Fibroblast of lung (primary cell): ENCODE measurements at regions not wholly inside any gene's neighbourhood (a gene's known extent, or its start where the extent isn't known, plus 50 kb on each side); places are given as distances from the start of the nearest gene placed in this dataset.

Source experiments
- DNase-seq, 2 donors: peaks; one replicate each; pipeline versions ENCODE4 v3.0.0 to v3.0.0-alpha.2; 2010; ENCODE audit warnings: low read depth in 2 of 2
- H2AFZ ChIP-seq: 2 replicates; pipeline ENCODE4 v1.5.1; 2012; ENCODE audit warnings: low read length, control low read depth, inconsistent platforms
- H3K27ac ChIP-seq: 2 replicates; pipeline ENCODE4 v1.5.1; 2011; ENCODE audit warnings: low read length, control low read depth; ENCODE audit not compliant: insufficient read depth
- H3K27me3 ChIP-seq: 2 replicates; pipeline ENCODE4 v1.5.1; 2011; ENCODE audit warnings: mild to moderate bottlenecking, low read length; ENCODE audit not compliant: control insufficient read depth, insufficient read depth
- H3K36me3 ChIP-seq: 2 replicates; pipeline ENCODE4 v1.5.1; 2011; ENCODE audit warnings: low read length; ENCODE audit not compliant: control insufficient read depth, insufficient read depth
- H3K4me1 ChIP-seq: 2 replicates; pipeline ENCODE4 v1.5.1; 2011; ENCODE audit warnings: low read length; ENCODE audit not compliant: control insufficient read depth, insufficient read depth; ENCODE audit errors: extremely low read depth
- H3K4me2 ChIP-seq: 2 replicates; pipeline ENCODE4 v1.5.1; 2011; ENCODE audit warnings: low read length, control low read depth; ENCODE audit not compliant: insufficient read depth; ENCODE audit errors: extremely low read depth
- H3K4me3 ChIP-seq, 4 experiments: fragments of 200-600 bp in 1 of 4; sonication (generic) in 1 of 4; replicated peaks in 1 of 4; 2 replicates each; pipeline ENCODE4 v1.5.1; 2011 to 2016; ENCODE audit warnings: low read length in 4 of 4, low read depth in 3 of 4, mild to moderate bottlenecking in 3 of 4, control low read depth in 2 of 4, inconsistent platforms in 1 of 4, mixed read lengths in 1 of 4; ENCODE audit not compliant: insufficient read depth in 1 of 4; ENCODE audit errors: control extremely low read depth in 1 of 4
- H3K79me2 ChIP-seq: 2 replicates; pipeline ENCODE4 v1.5.1; 2012; ENCODE audit warnings: mild to moderate bottlenecking, low read length, inconsistent platforms; ENCODE audit not compliant: control insufficient read depth, insufficient read depth
- H3K9ac ChIP-seq: 2 replicates; pipeline ENCODE4 v1.5.1; 2011; ENCODE audit warnings: mild to moderate bottlenecking, low read length, control low read depth; ENCODE audit not compliant: insufficient read depth
- H3K9me3 ChIP-seq: 2 replicates; pipeline ENCODE4 v1.5.1; 2012; ENCODE audit warnings: low read depth, low read length; ENCODE audit not compliant: control insufficient read depth, insufficient read depth
- H4K20me1 ChIP-seq: 2 replicates; pipeline ENCODE4 v1.5.1; 2011; ENCODE audit warnings: low read length; ENCODE audit not compliant: control insufficient read depth, insufficient read depth; ENCODE audit errors: extremely low read depth
- EZH2 ChIP-seq: IDR thresholded peaks from 2 replicates; pipeline ENCODE4 v1.5.1; 2012; ENCODE audit warnings: low read length, control low read depth, mild to moderate bottlenecking; ENCODE audit errors: missing control alignments
- TF ChIP-seq, protein P1 (sequence below), 2 donors: IDR thresholded peaks in 1 of 2; conservative IDR thresholded peaks in 1 of 2; 1 replicate in 1 of 2; 2 replicates in 1 of 2; pipeline ENCODE4 v1.5.1; 2011 to 2012; ENCODE audit warnings: low read length in 2 of 2, control low read depth in 1 of 2, inconsistent platforms in 1 of 2, low read depth in 1 of 2, mild to moderate bottlenecking in 1 of 2

DNA sequence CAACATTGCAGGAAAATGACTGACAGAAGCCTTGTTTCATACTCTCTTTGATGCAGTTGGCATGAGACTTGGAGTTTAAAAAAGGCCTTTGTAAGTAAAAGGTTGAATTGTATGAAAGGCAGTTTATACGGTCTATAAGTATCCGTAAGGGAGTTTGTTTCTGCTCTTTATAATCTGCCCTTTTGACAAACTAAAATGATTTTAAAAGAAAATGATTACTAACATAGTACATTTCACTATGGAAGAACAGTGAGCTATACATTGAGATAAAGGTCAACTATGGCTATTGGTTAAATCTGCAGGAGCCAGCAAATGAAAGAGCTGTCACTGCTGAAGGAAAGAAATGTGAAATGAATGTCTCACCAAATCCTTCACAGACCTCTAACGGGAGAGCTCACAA, 296.1 kb upstream of the SLITRK6 start:
- Histone ChIP-seq H3K4me3 (no peak overlapping the region), H4K20me1 (no peaks in the 10 kb centered on the region), H2AFZ (no peak overlapping the region), H3K9ac (no peak overlapping the region), H3K27me3 (no peaks in the 10 kb centered on the region), H3K79me2 (no peaks in the 10 kb centered on the region), H3K36me3 (no peaks in the 10 kb centered on the region), H3K27ac (no peak overlapping the region), H3K4me2 (no peak overlapping the region), H3K4me1 (no peaks in the 10 kb centered on the region), H3K9me3 (no peaks in the 10 kb centered on the region)
- TF ChIP-seq EZH2 = no peak
- TF ChIP-seq, protein P1, sequence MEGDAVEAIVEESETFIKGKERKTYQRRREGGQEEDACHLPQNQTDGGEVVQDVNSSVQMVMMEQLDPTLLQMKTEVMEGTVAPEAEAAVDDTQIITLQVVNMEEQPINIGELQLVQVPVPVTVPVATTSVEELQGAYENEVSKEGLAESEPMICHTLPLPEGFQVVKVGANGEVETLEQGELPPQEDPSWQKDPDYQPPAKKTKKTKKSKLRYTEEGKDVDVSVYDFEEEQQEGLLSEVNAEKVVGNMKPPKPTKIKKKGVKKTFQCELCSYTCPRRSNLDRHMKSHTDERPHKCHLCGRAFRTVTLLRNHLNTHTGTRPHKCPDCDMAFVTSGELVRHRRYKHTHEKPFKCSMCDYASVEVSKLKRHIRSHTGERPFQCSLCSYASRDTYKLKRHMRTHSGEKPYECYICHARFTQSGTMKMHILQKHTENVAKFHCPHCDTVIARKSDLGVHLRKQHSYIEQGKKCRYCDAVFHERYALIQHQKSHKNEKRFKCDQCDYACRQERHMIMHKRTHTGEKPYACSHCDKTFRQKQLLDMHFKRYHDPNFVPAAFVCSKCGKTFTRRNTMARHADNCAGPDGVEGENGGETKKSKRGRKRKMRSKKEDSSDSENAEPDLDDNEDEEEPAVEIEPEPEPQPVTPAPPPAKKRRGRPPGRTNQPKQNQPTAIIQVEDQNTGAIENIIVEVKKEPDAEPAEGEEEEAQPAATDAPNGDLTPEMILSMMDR (conservative IDR thresholded peaks at IDR 0.05 in 1 of 2, IDR thresholded peaks at IDR 0.05 in 1 of 2; ENCODE audit: low read depth in 1 of 2, low read length in 2 of 2) = no peak
- DNase-seq = no peak

DNA sequence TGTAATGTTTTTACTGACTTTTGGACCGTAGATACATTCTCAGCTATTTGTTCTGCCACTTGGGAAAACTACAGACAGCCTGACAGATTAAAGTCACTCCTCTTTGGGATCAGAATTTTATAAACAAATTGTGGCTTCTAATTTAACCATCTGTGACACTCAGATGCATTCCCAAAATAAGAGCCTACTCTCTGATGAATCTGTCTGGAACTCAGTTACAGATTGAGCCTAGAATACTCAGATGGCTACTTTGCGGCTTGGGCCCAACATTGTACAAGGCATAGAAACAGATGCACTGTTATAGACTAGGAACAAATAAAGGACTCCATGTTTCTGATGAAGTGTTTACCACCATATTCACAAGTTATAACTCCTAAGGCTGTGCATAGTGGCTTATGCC, 291.0 kb upstream of the SLITRK6 start:
- Histone ChIP-seq H2AFZ (no peak overlapping the region), H3K9me3 (no peaks in the 10 kb centered on the region), H3K4me1 (no peaks in the 10 kb centered on the region), H3K27me3 (no peaks in the 10 kb centered on the region), H4K20me1 (no peaks in the 10 kb centered on the region), H3K27ac (no peak overlapping the region), H3K4me2 (no peak overlapping the region), H3K79me2 (no peaks in the 10 kb centered on the region), H3K4me3 (no peak overlapping the region), H3K9ac (no peak overlapping the region), H3K36me3 (no peaks in the 10 kb centered on the region)
- no peak for TF ChIP-seq EZH2
- TF ChIP-seq, protein P1 (conservative IDR thresholded peaks at IDR 0.05 in 1 of 2, IDR thresholded peaks at IDR 0.05 in 1 of 2; ENCODE audit: low read depth in 1 of 2, low read length in 2 of 2) = no peak
- DNase-seq = no peak

DNA sequence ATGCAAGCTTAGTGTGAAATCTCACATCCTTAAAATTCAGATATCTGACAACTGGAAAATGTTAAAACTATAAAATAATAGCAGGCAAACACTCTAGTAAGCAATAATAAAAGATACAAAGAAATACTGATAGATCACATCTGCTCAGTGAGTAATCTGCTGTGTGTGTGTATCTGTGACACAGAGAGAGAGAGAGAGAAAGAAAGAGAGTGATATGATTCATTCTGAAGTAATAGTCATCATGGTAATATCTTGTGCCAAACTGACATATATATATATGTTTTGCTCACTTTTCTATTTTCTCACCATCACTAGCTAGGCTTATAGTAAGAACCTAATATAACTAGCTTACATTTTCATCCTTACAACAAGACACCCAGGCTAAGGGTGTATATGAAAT, 288.0 kb upstream of the SLITRK6 start:
- no peaks in the 10 kb centered on the region for H3K9me3 ChIP-seq
- H3K9ac ChIP-seq = no peak overlapping the region
- TF ChIP-seq, protein P1 (conservative IDR thresholded peaks at IDR 0.05 in 1 of 2, IDR thresholded peaks at IDR 0.05 in 1 of 2; ENCODE audit: low read depth in 1 of 2, low read length in 2 of 2) = no peak
- no peak for TF ChIP-seq EZH2
- DNase-seq = peak; percentile 19 to 58
- H3K4me2 ChIP-seq = no peak overlapping the region
- no peak overlapping the region for H3K27ac ChIP-seq
- no peaks in the 10 kb centered on the region for H3K36me3 ChIP-seq
- H3K4me1 ChIP-seq = no peaks in the 10 kb centered on the region
- H2AFZ ChIP-seq = no peak overlapping the region
- no peaks in the 10 kb centered on the region for H3K27me3 ChIP-seq
- H3K79me2 ChIP-seq = no peaks in the 10 kb centered on the region
- H3K4me3 ChIP-seq = no peak overlapping the region
- no peaks in the 10 kb centered on the region for H4K20me1 ChIP-seq
